ENCODE measurements at regions not wholly inside any gene's neighbourhood (a gene's known extent, or its start where the extent isn't known, plus 50 kb on each side); places are given as distances from the start of the nearest gene placed in this dataset.

- H3K4me1 Mint-ChIP-seq = peaks cover 5% of the 10 kb centered on the region
- no peaks in the 10 kb centered on the region for H3K36me3 Mint-ChIP-seq (ENCODE audit: low read depth)
- peaks cover 14% of the 10 kb centered on the region for H3K9me3 Mint-ChIP-seq
- no peak for TF ChIP-seq CTCF (IDR thresholded peaks at IDR 0.05; ENCODE audit: unreplicated experiment in 3 of 3)
- H3K4me3 Mint-ChIP-seq = no peak overlapping the region
- no peak overlapping the region for H3K27ac Mint-ChIP-seq
- no peaks in the 10 kb centered on the region for H3K27me3 Mint-ChIP-seq (ENCODE audit: low read depth)
Measured at GRCh38 chr3:5293207-5293606, 105.7 kb downstream of the EDEM1 start.

- Mint-ChIP-seq H3K9me3 (peaks cover 8% of the 10 kb centered on the region), H3K27me3 (ENCODE audit: low read depth) (no peaks in the 10 kb centered on the region), H3K27ac (no peak overlapping the region), H3K4me1 (peaks cover 5% of the 10 kb centered on the region), H3K4me3 (no peak overlapping the region), H3K36me3 (ENCODE audit: low read depth) (no peaks in the 10 kb centered on the region)
- no peak for TF ChIP-seq CTCF (IDR thresholded peaks at IDR 0.05; ENCODE audit: unreplicated experiment in 3 of 3)
Measured at GRCh38 chr3:5294356-5294755, 106.8 kb downstream of the EDEM1 start.

- Mint-ChIP-seq H3K4me3 (no peak overlapping the region), H3K36me3 (ENCODE audit: low read depth) (no peaks in the 10 kb centered on the region), H3K27ac (no peak overlapping the region), H3K27me3 (ENCODE audit: low read depth) (no peaks in the 10 kb centered on the region), H3K4me1 (peaks cover 5% of the 10 kb centered on the region), H3K9me3 (peaks cover 5% of the 10 kb centered on the region)
- no peak for TF ChIP-seq CTCF (IDR thresholded peaks at IDR 0.05; ENCODE audit: unreplicated experiment in 3 of 3)
Measured at GRCh38 chr3:5295191-5295690, 107.7 kb downstream of the EDEM1 start.

- peaks cover 6% of the 10 kb centered on the region for H3K4me1 Mint-ChIP-seq
- H3K27me3 Mint-ChIP-seq (ENCODE audit: low read depth) = peaks cover 3% of the 10 kb centered on the region
- no peak overlapping the region for H3K4me3 Mint-ChIP-seq
- H3K36me3 Mint-ChIP-seq (ENCODE audit: low read depth) = no peaks in the 10 kb centered on the region
- no peak overlapping the region for H3K27ac Mint-ChIP-seq
- TF ChIP-seq CTCF (IDR thresholded peaks at IDR 0.05; ENCODE audit: unreplicated experiment in 3 of 3) = no peak
- H3K9me3 Mint-ChIP-seq = peaks cover 5% of the 10 kb centered on the region
Measured at GRCh38 chr3:5296362-5296761, 108.9 kb downstream of the EDEM1 start.

- Mint-ChIP-seq H3K27me3 (ENCODE audit: low read depth) (peaks cover 3% of the 10 kb centered on the region), H3K27ac (no peak overlapping the region), H3K9me3 (peaks cover 5% of the 10 kb centered on the region), H3K4me1 (peaks cover 14% of the 10 kb centered on the region), H3K36me3 (ENCODE audit: low read depth) (no peaks in the 10 kb centered on the region), H3K4me3 (no peak overlapping the region)
- TF ChIP-seq CTCF (IDR thresholded peaks at IDR 0.05; ENCODE audit: unreplicated experiment in 3 of 3) = no peak
Measured at GRCh38 chr3:5297895-5298294, 110.4 kb downstream of the EDEM1 start.

- Mint-ChIP-seq H3K27me3 (ENCODE audit: low read depth) (peaks cover 3% of the 10 kb centered on the region), H3K36me3 (ENCODE audit: low read depth) (no peaks in the 10 kb centered on the region), H3K4me1 (peaks cover 14% of the 10 kb centered on the region), H3K27ac (no peak overlapping the region), H3K9me3 (peaks cover 5% of the 10 kb centered on the region), H3K4me3 (no peak overlapping the region)
- no peak for TF ChIP-seq CTCF (IDR thresholded peaks at IDR 0.05; ENCODE audit: unreplicated experiment in 3 of 3)
Measured at GRCh38 chr3:5298453-5298852, 110.9 kb downstream of the EDEM1 start.
